Endothelial cell of umbilical vein (primary cell): ENCODE measurements at regions not wholly inside any gene's neighbourhood (a gene's known extent, or its start where the extent isn't known, plus 50 kb on each side); places are given as distances from the start of the nearest gene placed in this dataset.

Source experiments
- BruUV-seq: library from RNA; stranded (reverse); fragments of 400-500 nt; replicated peaks from 2 replicates; lab custom pipeline; 2021; lab: Mats Ljungman, UMichigan
- CTCF ChIA-PET: fragments of 300-600, 350-600 bp; sonication (Branson Sonifier 250); formaldehyde crosslinking; loops from one replicate; lab custom pipeline; 2021; ENCODE audit warnings: antibody characterized with exemption, inconsistent platforms; lab: Charles Lee
- POLR2A ChIA-PET: fragments of 300-600, 350-600 bp; sonication (Branson Sonifier 250); formaldehyde crosslinking; loops from one replicate; lab custom pipeline; 2021; ENCODE audit warnings: antibody characterized with exemption, inconsistent platforms; lab: Charles Lee
- DNase-seq: peaks from one replicate; pipeline ENCODE4 v3.0.0-alpha.2; 2011; ENCODE audit warnings: low read depth, low spot score
- FAIRE-seq: peaks from 2 replicates; lab custom pipeline; 2011; peaks lifted over from hg19 to GRCh38; lab: Jason Lieb, UNC
- H2AFZ ChIP-seq: 2 replicates; pipeline ENCODE4 v1.6.0; 2012; ENCODE audit warnings: low read depth, low read length, control low read depth, inconsistent platforms
- H3K27ac ChIP-seq: 2 replicates; pipeline ENCODE4 v1.5.1; 2011; ENCODE audit warnings: low read depth, mild to moderate bottlenecking, control low read depth, low read length, moderate library complexity; ENCODE audit not compliant: insufficient read depth
- H3K27me3 ChIP-seq, 2 experiments: 2 replicates each; pipeline versions ENCODE4 v1.6.0 to v1.6.1; 2011; ENCODE audit warnings: low read length in 2 of 2, mixed read lengths in 1 of 2; ENCODE audit not compliant: control insufficient read depth in 2 of 2, insufficient read depth in 2 of 2
- H3K36me3 ChIP-seq, 2 experiments: 2 replicates in 1 of 2; 3 replicates in 1 of 2; pipeline ENCODE4 v1.5.1; 2011; ENCODE audit warnings: low read length in 2 of 2, mild to moderate bottlenecking in 1 of 2, moderate library complexity in 1 of 2; ENCODE audit not compliant: control insufficient read depth in 2 of 2, insufficient read depth in 2 of 2; ENCODE audit errors: extremely low read depth in 1 of 2
- H3K4me1 ChIP-seq: 3 replicates; pipeline ENCODE4 v1.5.1; 2011; ENCODE audit warnings: mild to moderate bottlenecking, low read length; ENCODE audit not compliant: control insufficient read depth, insufficient read depth; ENCODE audit errors: extremely low read depth
- H3K4me2 ChIP-seq: 2 replicates; pipeline ENCODE4 v1.6.1; 2011; ENCODE audit warnings: low read length, control low read depth, mixed read lengths; ENCODE audit not compliant: insufficient read depth
- H3K4me3 ChIP-seq, 3 experiments: fragments of 200-600 bp in 1 of 3; sonication (generic), shearing (Covaris generic) in 1 of 3; replicated peaks in 1 of 3; 2 replicates each; pipeline ENCODE4 v1.5.1; 2011 to 2016; ENCODE audit warnings: control low read depth in 3 of 3, low read length in 3 of 3, mild to moderate bottlenecking in 2 of 3, inconsistent platforms in 1 of 3, low read depth in 1 of 3, moderate library complexity in 1 of 3; ENCODE audit not compliant: insufficient read depth in 1 of 3
- H3K79me2 ChIP-seq: 2 replicates; pipeline ENCODE4 v1.6.0; 2012; ENCODE audit warnings: low read length, inconsistent platforms; ENCODE audit not compliant: control insufficient read depth, insufficient read depth
- H3K9ac ChIP-seq: replicated peaks from 2 replicates; pipeline ENCODE3; 2011; ENCODE audit warnings: low read length, control low read depth; ENCODE audit not compliant: insufficient read depth; ENCODE audit errors: extremely low read depth
- H3K9me1 ChIP-seq: replicated peaks from 3 replicates; pipeline ENCODE4 v1.6.0; 2011; ENCODE audit warnings: mild to moderate bottlenecking, low read length; ENCODE audit not compliant: control insufficient read depth, insufficient read depth; ENCODE audit errors: extremely low read depth
- H3K9me3 ChIP-seq: replicated peaks from 2 replicates; pipeline ENCODE4 v1.5.1; 2012; ENCODE audit warnings: low read length, inconsistent platforms; ENCODE audit not compliant: control insufficient read depth, insufficient read depth
- H4K20me1 ChIP-seq: replicated peaks from 2 replicates; pipeline ENCODE3; 2011; ENCODE audit warnings: mild to moderate bottlenecking, low read length; ENCODE audit not compliant: control insufficient read depth, insufficient read depth; ENCODE audit errors: extremely low read depth
- EZH2 ChIP-seq: IDR thresholded peaks from 2 replicates; pipeline ENCODE4 v1.6.1; 2012; ENCODE audit warnings: borderline replicate concordance, low read depth, mild to moderate bottlenecking, moderate library complexity, low read length, inconsistent platforms; ENCODE audit not compliant: severe bottlenecking
- FOS ChIP-seq: IDR thresholded peaks from 2 replicates; pipeline ENCODE4 v1.6.1; 2011; ENCODE audit warnings: mild to moderate bottlenecking, low read length, moderate library complexity, borderline replicate concordance; ENCODE audit not compliant: insufficient read depth
- GATA2 ChIP-seq: IDR thresholded peaks from 2 replicates; pipeline ENCODE4 v1.7.0; 2011; ENCODE audit warnings: low read depth, mild to moderate bottlenecking, moderate library complexity, mixed read lengths, low read length; ENCODE audit not compliant: insufficient read length, insufficient read depth
- JUN ChIP-seq: IDR thresholded peaks from 2 replicates; pipeline ENCODE4 v1.6.1; 2011; ENCODE audit warnings: borderline replicate concordance, low read depth; ENCODE audit not compliant: insufficient read length, insufficient read depth
- MYC ChIP-seq: IDR thresholded peaks from one replicate; pipeline ENCODE4 v1.6.1; 2011; ENCODE audit warnings: mild to moderate bottlenecking, low read depth, low read length
- POLR2A ChIP-seq: IDR thresholded peaks from 2 replicates; pipeline ENCODE4 v1.6.1; 2012; ENCODE audit warnings: low read depth, mild to moderate bottlenecking, control low read depth, low read length
- POLR2AphosphoS5 ChIP-seq: IDR thresholded peaks from 2 replicates; pipeline ENCODE4 v1.6.1; 2012; ENCODE audit warnings: low read depth, mild to moderate bottlenecking, control low read depth, low read length, moderate library complexity; ENCODE audit not compliant: insufficient read depth
- dilution Hi-C: fragments of 300-500 bp; cut with MboI; formaldehyde crosslinking; loops from one replicate; pipeline ENCODE4 v1.15.0; 2019; ENCODE audit warnings: low sequenced_read_pairs; ENCODE audit not compliant: extremely low pct_ligation_motif_present
- intact Hi-C: fragments of 100-400 bp; cut with micrococcal nuclease; formaldehyde crosslinking; loops from one replicate; pipeline ENCODE4 v1.10.0; 2022
- TF ChIP-seq, protein P1 (sequence below): IDR thresholded peaks from 2 replicates; pipeline ENCODE4 v1.6.1; 2011; ENCODE audit not compliant: insufficient read depth, insufficient read length
- TF ChIP-seq, protein P2 (sequence below), 2 donors: IDR thresholded peaks; 1 replicate in 1 of 2; 2 replicates in 1 of 2; pipeline ENCODE4 v1.5.1; 2011; ENCODE audit warnings: low read length in 2 of 2, mild to moderate bottlenecking in 2 of 2, moderate library complexity in 2 of 2, control low read depth in 1 of 2, inconsistent platforms in 1 of 2, low read depth in 1 of 2; ENCODE audit not compliant: insufficient read depth in 1 of 2; ENCODE audit errors: extremely low read depth in 1 of 2

DNA sequence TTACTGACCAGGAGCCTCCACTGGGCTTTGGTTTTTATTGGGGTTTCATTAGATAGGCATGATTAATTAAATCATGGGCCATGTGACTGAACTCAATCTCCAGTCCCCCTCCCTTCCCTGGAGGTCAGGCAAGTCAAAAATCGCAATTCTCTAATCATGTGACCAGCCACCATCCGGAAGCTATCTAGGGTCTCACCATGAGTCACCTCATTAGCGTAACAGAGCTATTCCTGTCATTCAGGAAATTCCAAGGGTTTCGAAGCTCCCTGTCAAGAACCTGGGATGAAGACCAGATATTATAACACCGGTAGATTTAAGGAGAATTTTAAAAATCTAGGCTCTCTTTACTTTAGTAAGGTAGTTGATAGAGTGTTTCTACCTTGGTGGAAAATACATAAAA is 180.3 kb upstream of the TCF4 start:
- peak; percentile 51 for DNase-seq
- Histone ChIP-seq H3K9ac (no peak overlapping the region), H4K20me1 (no peaks in the 10 kb centered on the region), H3K27me3 (no peaks in the 10 kb centered on the region), H3K4me1 (peaks cover 19% of the 10 kb centered on the region), H2AFZ (no peak overlapping the region), H3K36me3 (no peaks in the 10 kb centered on the region), H3K4me3 (no peak overlapping the region), H3K27ac (no peak overlapping the region), H3K79me2 (no peaks in the 10 kb centered on the region), H3K4me2 (peak overlapping the region; percentile 10), H3K9me3 (no peaks in the 10 kb centered on the region), H3K9me1 (no peaks in the 10 kb centered on the region)
- POLR2A ChIA-PET: no interaction called here
- FAIRE-seq: no peak
- intact Hi-C loops (no loop called here), dilution Hi-C loops (no loop called here)
- CTCF ChIA-PET: interaction anchor here (0.9 to 1.4 kb wide), 3 partner anchors 11 to 546 kb away, joined by 3 to 4 read pairs (median 4); no protein-coding TSS in a partner anchor
- BruUV-seq: no TSS peak
- TF ChIP-seq EZH2 (no peak), GATA2 (peak; percentile 36), JUN (peak; percentile 78), POLR2AphosphoS5 (no peak), FOS (peak; percentile 85), POLR2A (no peak), MYC (no peak)
- TF ChIP-seq, protein P1, sequence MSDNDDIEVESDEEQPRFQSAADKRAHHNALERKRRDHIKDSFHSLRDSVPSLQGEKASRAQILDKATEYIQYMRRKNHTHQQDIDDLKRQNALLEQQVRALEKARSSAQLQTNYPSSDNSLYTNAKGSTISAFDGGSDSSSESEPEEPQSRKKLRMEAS: no peak
- TF ChIP-seq, protein P2, sequence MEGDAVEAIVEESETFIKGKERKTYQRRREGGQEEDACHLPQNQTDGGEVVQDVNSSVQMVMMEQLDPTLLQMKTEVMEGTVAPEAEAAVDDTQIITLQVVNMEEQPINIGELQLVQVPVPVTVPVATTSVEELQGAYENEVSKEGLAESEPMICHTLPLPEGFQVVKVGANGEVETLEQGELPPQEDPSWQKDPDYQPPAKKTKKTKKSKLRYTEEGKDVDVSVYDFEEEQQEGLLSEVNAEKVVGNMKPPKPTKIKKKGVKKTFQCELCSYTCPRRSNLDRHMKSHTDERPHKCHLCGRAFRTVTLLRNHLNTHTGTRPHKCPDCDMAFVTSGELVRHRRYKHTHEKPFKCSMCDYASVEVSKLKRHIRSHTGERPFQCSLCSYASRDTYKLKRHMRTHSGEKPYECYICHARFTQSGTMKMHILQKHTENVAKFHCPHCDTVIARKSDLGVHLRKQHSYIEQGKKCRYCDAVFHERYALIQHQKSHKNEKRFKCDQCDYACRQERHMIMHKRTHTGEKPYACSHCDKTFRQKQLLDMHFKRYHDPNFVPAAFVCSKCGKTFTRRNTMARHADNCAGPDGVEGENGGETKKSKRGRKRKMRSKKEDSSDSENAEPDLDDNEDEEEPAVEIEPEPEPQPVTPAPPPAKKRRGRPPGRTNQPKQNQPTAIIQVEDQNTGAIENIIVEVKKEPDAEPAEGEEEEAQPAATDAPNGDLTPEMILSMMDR (IDR thresholded peaks at IDR 0.05; ENCODE audit: extremely low read depth in 1 of 2, insufficient read depth in 1 of 2, low read depth in 1 of 2, low read length in 2 of 2): no peak
